HCT116 (cell line): ENCODE measurements at regions not wholly inside any gene's neighbourhood (a gene's known extent, or its start where the extent isn't known, plus 50 kb on each side); places are given as distances from the start of the nearest gene placed in this dataset.

Experiments used
- ATF3 ChIP-seq: IDR thresholded peaks from 2 replicates; pipeline ENCODE4 v1.6.1; 2012
- CEBPB ChIP-seq: IDR thresholded peaks from 2 replicates; pipeline ENCODE4 v1.6.1; 2012; ENCODE audit warnings: low read depth
- CTCF ChIP-seq, 3 experiments: fragments of 200-600 bp in 1 of 3; sonication (generic) in 1 of 3; IDR thresholded peaks in 2 of 3; conservative IDR thresholded peaks in 1 of 3; 2 replicates each; pipeline ENCODE4 v1.5.1; 2012 to 2017; ENCODE audit warnings: low read depth in 2 of 3, low read length in 2 of 3, antibody characterized with exemption in 1 of 3, borderline replicate concordance in 1 of 3, control low read depth in 1 of 3, mild to moderate bottlenecking in 1 of 3, mixed read lengths in 1 of 3, mixed run types in 1 of 3, moderate library complexity in 1 of 3; ENCODE audit not compliant: insufficient read depth in 1 of 3
- EZH2 ChIP-seq: fragments of 200-600 bp; sonication (generic); IDR thresholded peaks from 2 replicates; pipeline ENCODE4 v1.6.1; 2017; ENCODE audit warnings: antibody characterized with exemption, mixed run types
- FOSL1 ChIP-seq: IDR thresholded peaks from 2 replicates; pipeline ENCODE4 v1.6.1; 2012; ENCODE audit warnings: low read depth
- JUND ChIP-seq: IDR thresholded peaks from 2 replicates; pipeline ENCODE4 v1.6.1; 2012
- POLR2A ChIP-seq: IDR thresholded peaks from 2 replicates; pipeline ENCODE4 v1.7.0; 2011; ENCODE audit warnings: borderline replicate concordance; ENCODE audit not compliant: insufficient read depth, insufficient read length; ENCODE audit errors: extremely low read depth
- POLR2AphosphoS5 ChIP-seq: IDR thresholded peaks from 2 replicates; pipeline ENCODE4 v1.6.1; 2011; ENCODE audit warnings: mild to moderate bottlenecking, low read depth, low read length, moderate library complexity
- REST ChIP-seq: IDR thresholded peaks from 2 replicates; pipeline ENCODE4 v1.6.1; 2012; ENCODE audit warnings: low read depth
- SIN3A ChIP-seq: IDR thresholded peaks from 2 replicates; pipeline ENCODE4 v1.6.1; 2012; ENCODE audit warnings: low read depth

GRCh38 chr2:189382668-189383067 is 58.6 kb upstream of the WDR75 start:
- no peak for TF ChIP-seq REST
- no peak for TF ChIP-seq CTCF (IDR thresholded peaks at IDR 0.05 in 2 of 3, conservative IDR thresholded peaks at IDR 0.05 in 1 of 3; ENCODE audit: borderline replicate concordance in 1 of 3, insufficient read depth in 1 of 3, low read depth in 2 of 3, low read length in 2 of 3)
- TF ChIP-seq POLR2A = no peak
- no peak for TF ChIP-seq CEBPB
- TF ChIP-seq EZH2 = no peak
- no peak for TF ChIP-seq FOSL1
- no peak for TF ChIP-seq ATF3
- TF ChIP-seq SIN3A = no peak
- TF ChIP-seq POLR2AphosphoS5 = no peak
- no peak for TF ChIP-seq JUND
